GM06990 (cell line): ENCODE measurements at regions not wholly inside any gene's neighbourhood (a gene's known extent, or its start where the extent isn't known, plus 50 kb on each side); places are given as distances from the start of the nearest gene placed in this dataset.

Experiments
- DNase-seq: peaks from one replicate; pipeline ENCODE4 v3.0.0-alpha.2; 2011; ENCODE audit not compliant: insufficient read length; ENCODE audit errors: extremely low read depth
- H3K27me3 ChIP-seq: replicated peaks from 2 replicates; pipeline ENCODE4 v1.6.0; 2011; ENCODE audit warnings: low read length; ENCODE audit not compliant: control insufficient read depth, insufficient read depth
- H3K36me3 ChIP-seq: 2 replicates; pipeline ENCODE4 v1.5.1; 2011; ENCODE audit warnings: low read length; ENCODE audit not compliant: control insufficient read depth, insufficient read depth
- H3K4me3 ChIP-seq: replicated peaks from 2 replicates; pipeline ENCODE4 v1.5.1; 2011; ENCODE audit warnings: low read depth, mild to moderate bottlenecking, control low read depth, low read length
- TF ChIP-seq, protein P1 (sequence below): IDR thresholded peaks from 2 replicates; pipeline ENCODE4 v1.5.1; 2011; ENCODE audit warnings: low read length, control low read depth, mild to moderate bottlenecking, inconsistent platforms; ENCODE audit not compliant: insufficient read depth, poor library complexity, severe bottlenecking

DNA sequence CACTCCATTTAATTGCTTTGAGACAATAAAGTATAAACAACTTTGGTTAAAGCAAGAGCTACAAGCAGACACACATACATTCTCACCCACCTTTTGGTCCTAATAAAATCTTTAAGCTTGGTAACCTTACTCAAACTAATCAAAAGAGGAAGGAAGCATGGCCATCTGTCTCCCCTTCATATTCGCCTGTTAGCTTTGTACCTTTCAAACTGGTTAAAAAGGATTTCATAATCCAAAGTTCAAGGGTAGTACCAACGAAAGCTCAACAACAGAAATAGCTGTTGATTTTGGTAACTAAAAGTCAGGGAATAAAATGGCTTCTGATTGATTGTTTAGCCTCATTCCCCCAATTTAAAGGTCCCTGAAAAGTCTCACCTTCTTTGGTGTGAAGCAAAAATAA is 456.9 kb downstream of the BCAT1 start:
- no peak for DNase-seq
- TF ChIP-seq, protein P1, sequence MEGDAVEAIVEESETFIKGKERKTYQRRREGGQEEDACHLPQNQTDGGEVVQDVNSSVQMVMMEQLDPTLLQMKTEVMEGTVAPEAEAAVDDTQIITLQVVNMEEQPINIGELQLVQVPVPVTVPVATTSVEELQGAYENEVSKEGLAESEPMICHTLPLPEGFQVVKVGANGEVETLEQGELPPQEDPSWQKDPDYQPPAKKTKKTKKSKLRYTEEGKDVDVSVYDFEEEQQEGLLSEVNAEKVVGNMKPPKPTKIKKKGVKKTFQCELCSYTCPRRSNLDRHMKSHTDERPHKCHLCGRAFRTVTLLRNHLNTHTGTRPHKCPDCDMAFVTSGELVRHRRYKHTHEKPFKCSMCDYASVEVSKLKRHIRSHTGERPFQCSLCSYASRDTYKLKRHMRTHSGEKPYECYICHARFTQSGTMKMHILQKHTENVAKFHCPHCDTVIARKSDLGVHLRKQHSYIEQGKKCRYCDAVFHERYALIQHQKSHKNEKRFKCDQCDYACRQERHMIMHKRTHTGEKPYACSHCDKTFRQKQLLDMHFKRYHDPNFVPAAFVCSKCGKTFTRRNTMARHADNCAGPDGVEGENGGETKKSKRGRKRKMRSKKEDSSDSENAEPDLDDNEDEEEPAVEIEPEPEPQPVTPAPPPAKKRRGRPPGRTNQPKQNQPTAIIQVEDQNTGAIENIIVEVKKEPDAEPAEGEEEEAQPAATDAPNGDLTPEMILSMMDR: no peak
- H3K4me3 ChIP-seq: no peak overlapping the region
- H3K36me3 ChIP-seq: no peaks in the 10 kb centered on the region
- no peaks in the 10 kb centered on the region for H3K27me3 ChIP-seq

DNA sequence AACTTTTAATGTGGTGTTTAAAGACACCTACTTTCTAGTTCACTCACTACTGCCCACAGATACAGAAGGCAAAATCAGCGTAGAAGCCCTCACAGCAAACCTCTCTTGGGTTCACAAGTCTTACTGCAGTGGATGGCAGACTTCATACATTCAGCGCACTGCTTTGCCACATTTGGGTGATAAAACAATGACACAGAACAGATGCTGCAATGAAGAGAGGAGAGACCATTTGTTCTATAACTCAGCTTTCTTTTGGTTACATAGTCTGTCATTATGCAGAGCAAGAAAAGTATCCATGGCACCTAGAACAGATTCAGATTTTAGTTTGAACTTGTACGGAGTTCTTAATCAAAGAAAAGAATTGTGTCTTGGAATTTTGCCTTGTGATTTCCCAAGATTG is 459.0 kb downstream of the BCAT1 start:
- TF ChIP-seq, protein P1: no peak
- DNase-seq: no peak
- Histone ChIP-seq H3K27me3 (no peaks in the 10 kb centered on the region), H3K4me3 (no peak overlapping the region), H3K36me3 (no peaks in the 10 kb centered on the region)

DNA sequence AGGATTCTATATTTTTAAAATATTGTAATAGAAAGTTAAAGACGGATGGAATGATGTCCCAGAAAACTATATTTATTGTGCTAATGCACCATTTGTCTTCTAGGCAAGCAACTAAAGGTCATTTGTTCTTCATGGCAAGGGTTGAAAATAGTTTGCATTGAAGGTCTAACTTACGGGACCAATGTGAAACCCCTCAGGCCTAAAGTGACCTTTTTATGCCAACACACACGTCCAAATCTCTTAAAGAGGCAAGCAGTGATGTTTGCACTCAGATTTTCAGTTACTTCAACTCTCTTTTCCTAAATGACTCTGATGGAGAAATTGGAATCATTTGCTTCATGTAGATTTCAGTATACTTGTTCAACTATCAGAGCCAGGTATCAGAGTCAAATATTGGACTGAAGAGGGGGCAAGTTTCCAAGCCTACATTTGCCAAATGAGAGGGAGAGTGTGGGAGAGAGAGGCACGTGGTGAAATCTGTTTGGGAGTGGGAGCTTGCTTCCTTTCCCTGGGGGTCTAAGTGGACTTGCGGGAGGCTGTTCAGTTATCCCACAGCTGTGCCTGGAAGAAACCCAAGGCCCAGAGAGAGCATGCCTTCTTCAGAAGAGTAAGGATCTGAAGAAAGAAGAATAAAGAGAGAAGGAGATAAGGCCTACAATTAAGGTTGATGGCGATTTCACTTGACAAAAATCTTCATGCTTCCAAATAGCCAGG is 459.8 kb downstream of the BCAT1 start:
- Histone ChIP-seq H3K27me3 (no peaks in the 10 kb centered on the region), H3K4me3 (no peak overlapping the region), H3K36me3 (no peaks in the 10 kb centered on the region)
- TF ChIP-seq, protein P1: no peak
- DNase-seq: no peak

DNA sequence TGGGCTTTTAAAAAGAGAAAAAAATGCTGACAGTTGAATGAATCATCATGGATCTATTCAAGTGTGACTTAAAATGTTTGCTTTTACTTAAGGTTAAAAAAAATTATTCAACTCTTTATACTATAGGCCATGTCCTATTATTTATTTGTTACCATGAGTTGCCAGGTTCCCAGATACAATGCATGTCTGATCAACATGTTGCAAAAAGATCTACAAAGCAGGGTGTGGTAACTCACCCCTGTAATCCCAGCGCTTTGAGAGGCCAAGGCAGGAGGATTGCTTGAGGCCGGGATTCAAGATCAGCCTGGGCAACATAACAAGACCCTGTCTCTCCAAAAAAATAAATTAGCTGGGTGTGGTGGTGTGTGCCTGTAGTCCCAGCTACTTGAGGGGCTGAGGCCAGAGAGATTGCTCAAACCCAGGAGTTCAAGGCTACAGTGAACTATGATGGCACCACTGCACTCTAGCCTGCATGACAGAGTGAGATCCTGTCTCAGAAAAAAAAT is 460.8 kb downstream of the BCAT1 start:
- TF ChIP-seq, protein P1: no peak
- DNase-seq: no peak
- Histone ChIP-seq H3K4me3 (no peak overlapping the region), H3K27me3 (no peaks in the 10 kb centered on the region), H3K36me3 (no peaks in the 10 kb centered on the region)

DNA sequence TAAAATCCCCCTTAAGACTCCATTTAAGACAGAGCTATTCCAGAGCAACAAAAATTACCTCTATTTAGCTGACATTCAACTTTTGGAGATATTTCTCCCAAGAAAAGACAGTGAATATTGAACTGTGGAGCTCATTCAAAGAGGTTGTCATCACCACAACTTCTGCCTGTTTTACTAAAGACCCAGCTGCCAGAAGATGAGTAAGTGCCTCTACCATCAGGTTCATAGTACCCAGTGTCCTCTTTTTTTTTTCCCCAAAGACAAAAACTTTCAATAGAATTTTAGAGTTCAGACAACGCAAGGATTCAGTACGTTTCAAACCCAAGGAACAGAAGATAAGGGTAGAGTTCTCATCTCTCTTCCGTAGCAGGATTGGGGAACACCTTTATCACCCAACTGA is 461.3 kb downstream of the BCAT1 start:
- Histone ChIP-seq H3K36me3 (no peaks in the 10 kb centered on the region), H3K4me3 (no peak overlapping the region), H3K27me3 (no peaks in the 10 kb centered on the region)
- DNase-seq: no peak
- TF ChIP-seq, protein P1: no peak

DNA sequence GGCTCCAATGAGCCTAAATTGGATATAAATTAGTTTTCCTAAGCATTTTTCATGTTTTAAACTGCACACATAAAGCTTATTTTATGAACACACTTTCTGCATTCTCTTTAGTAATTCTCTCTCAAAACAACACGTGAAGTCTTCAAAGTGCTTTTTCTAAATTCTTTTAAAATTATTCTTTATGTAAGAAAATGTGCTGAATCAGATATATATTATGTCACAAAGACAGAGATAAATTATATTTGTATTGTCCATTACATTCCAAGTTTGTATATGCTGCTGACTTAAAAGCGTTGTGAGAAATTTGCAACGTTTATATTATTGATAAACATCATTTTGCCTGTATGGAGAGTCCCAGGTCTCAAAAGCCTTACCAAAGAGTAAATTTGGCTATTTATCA is 465.2 kb downstream of the BCAT1 start:
- no peaks in the 10 kb centered on the region for H3K27me3 ChIP-seq
- TF ChIP-seq, protein P1: no peak
- no peak for DNase-seq
- H3K36me3 ChIP-seq: no peaks in the 10 kb centered on the region
- no peak overlapping the region for H3K4me3 ChIP-seq
